ENCODE measurements at regions not wholly inside any gene's neighbourhood (a gene's known extent, or its start where the extent isn't known, plus 50 kb on each side); places are given as distances from the start of the nearest gene placed in this dataset.

DNA sequence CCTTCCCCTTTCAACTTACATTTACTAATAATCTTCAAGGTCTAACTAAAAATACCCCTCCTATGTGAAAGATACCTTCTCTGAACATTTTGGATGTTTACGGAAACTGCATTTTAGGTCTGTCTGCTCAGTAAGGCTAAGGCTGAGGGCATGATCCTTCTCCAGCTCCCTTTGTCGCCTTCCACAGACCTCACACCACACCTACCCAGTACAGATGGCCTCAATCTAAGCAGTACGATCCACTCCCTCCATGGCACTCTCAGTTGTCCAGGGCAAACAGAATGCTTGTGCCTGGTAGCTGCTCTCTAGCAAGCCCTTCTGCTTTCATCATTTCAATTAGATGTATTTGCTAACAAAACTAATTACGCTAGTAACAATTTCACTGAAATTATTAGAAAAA lies 178.3 kb downstream of the CNTN3 start:
- TF ChIP-seq, protein P1, sequence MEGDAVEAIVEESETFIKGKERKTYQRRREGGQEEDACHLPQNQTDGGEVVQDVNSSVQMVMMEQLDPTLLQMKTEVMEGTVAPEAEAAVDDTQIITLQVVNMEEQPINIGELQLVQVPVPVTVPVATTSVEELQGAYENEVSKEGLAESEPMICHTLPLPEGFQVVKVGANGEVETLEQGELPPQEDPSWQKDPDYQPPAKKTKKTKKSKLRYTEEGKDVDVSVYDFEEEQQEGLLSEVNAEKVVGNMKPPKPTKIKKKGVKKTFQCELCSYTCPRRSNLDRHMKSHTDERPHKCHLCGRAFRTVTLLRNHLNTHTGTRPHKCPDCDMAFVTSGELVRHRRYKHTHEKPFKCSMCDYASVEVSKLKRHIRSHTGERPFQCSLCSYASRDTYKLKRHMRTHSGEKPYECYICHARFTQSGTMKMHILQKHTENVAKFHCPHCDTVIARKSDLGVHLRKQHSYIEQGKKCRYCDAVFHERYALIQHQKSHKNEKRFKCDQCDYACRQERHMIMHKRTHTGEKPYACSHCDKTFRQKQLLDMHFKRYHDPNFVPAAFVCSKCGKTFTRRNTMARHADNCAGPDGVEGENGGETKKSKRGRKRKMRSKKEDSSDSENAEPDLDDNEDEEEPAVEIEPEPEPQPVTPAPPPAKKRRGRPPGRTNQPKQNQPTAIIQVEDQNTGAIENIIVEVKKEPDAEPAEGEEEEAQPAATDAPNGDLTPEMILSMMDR (conservative IDR thresholded peaks at IDR 0.05), result no peak
- TF ChIP-seq ZFX (IDR thresholded peaks at IDR 0.05), result no peak
- H3K27ac ChIP-seq, result no peak overlapping the region

DNA sequence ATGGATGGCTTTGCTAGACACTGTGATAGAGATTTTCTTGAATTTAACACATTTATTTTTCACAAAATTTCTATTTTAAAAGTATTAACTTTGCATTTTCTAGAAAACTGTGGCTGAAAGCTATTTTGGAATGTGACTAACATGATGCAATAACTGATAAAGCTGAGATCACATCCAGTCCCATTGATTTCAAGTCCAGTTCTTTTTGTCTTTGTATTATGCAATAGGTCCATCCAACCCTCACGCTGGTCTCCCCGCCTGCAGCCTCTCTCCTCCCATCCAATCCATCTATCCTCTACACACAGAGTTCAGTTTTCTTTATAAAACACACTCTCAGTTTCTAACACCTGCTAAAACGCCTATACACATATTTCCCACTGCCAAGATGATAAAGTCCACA lies 178.8 kb downstream of the CNTN3 start:
- H3K27ac ChIP-seq, result no peak overlapping the region
- no peak for TF ChIP-seq ZFX (IDR thresholded peaks at IDR 0.05)
- TF ChIP-seq, protein P1 (conservative IDR thresholded peaks at IDR 0.05), result no peak

DNA sequence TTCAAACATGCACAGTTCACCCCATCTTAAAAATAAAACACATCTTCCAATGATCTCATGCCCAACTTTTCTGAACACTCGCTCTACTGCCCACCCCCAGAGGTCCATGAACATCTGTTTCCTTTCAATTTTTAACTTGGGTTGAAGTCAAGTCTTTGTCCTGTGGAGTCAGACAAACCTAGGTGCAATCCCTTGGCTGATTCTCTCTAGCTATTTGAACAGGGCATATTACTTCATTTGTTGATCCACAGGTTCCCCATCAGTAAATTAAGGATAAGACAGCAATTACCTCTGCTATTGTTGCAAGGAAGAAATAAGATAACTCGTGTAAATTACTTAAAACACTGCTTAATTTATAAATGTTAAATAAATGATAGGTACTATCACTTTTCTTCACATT lies 180.1 kb downstream of the CNTN3 start:
- TF ChIP-seq ZFX (IDR thresholded peaks at IDR 0.05), result no peak
- TF ChIP-seq, protein P1 (conservative IDR thresholded peaks at IDR 0.05), result no peak

DNA sequence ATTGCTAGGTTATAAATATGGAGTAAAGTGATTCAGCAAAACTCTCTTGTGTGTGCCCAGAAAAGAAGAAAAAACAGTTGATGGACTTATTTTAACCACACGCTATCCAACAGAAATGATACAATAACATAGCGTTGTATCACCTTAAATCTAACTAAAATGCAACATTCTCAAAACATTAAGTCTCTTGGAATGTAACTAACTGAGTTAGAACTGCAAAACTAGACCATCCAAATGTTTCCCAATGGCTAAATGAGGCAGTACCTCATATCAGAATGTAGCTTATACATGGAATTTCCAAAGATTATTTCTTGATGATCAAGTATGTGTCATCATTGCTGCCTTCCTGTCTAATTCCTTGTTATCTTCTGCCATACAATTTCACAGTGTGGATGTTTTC lies 187.9 kb downstream of the CNTN3 start:
- H3K27ac ChIP-seq, result no peak overlapping the region
- TF ChIP-seq, protein P1 (conservative IDR thresholded peaks at IDR 0.05), result no peak
- no peak for TF ChIP-seq ZFX (IDR thresholded peaks at IDR 0.05)

More for the DNA sequence above, 180.1 kb downstream of the CNTN3 start:
- H3K27ac ChIP-seq, result no peak overlapping the region

DNA sequence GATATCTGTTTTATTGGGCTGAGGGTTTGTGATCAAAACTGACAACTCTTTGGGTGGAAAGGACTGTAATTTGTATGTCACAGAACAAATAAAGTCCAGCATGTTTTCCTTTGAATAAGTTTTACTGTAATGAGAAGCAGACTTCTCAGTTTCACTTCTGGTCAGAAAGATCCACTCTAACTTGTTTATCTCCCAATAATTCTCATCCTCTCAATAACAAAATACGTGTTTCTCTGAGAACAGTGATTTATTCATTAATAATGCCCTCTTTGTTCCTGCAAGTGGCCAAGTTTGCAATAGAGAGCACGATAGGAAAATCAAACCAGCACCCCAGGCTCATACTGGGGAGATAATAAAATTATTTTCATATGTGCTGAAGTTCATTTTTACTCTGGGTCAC lies 190.6 kb downstream of the CNTN3 start:
- no peak overlapping the region for H3K27ac ChIP-seq
- TF ChIP-seq, protein P1 (conservative IDR thresholded peaks at IDR 0.05), result no peak
- TF ChIP-seq ZFX (IDR thresholded peaks at IDR 0.05), result no peak

DNA sequence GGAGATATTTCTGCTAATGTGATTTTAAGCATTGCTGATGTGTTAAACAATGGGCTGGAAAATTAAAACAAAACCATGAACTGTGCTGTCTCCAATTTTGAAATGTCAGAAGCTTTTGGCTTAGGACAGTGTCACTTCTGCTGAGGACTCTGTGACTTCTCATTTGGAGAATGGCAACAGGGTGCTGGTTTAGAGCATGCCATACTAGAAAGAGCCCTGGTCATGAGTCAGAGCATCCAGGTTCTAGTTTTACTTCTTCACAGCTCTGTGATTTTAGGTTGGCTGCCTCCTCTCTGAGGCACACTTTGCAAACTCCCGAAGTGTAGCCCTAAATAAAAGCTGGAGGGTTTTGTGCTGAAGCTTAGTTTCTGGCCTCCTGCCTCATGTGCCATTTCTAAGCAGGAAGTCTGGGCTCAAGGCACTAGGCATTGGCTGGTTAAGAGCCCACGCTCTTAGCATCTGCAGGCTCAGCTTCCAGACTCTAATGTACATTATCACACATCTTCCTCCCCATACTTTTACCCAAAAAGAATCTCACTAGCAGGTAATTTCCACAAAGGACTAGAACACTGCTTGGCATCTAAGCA lies 193.8 kb downstream of the CNTN3 start:
- TF ChIP-seq ZFX (IDR thresholded peaks at IDR 0.05), result no peak
- TF ChIP-seq, protein P1 (conservative IDR thresholded peaks at IDR 0.05), result no peak

DNA sequence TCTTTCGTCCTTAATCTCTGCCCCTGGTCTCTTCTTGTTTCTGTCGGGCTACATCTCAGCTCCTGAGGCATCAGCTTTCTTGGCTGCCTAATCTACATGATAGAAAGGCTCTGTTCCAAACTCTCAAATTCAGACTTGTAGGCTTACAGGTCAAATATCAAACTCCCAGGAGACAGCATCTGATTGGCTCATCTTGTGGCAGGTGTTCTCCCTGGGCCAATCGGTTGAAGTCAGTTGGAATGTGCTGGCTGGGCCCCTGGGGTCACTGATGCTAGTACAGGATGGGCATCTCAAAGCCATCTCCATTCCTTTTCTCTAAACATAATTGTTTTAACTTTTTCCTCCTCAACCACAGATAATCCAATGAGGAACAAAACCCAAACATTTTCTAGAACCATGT lies 198.7 kb downstream of the CNTN3 start:
- TF ChIP-seq ZFX (IDR thresholded peaks at IDR 0.05), result no peak
- TF ChIP-seq, protein P1 (conservative IDR thresholded peaks at IDR 0.05), result no peak
- H3K27ac ChIP-seq, result no peak overlapping the region

More for the DNA sequence above, 193.8 kb downstream of the CNTN3 start:
- H3K27ac ChIP-seq, result no peak overlapping the region

Data from C4-2B (cell line).